H9 (cell line): ENCODE measurements at regions not wholly inside any gene's neighbourhood (a gene's known extent, or its start where the extent isn't known, plus 50 kb on each side); places are given as distances from the start of the nearest gene placed in this dataset.

Source experiments
- DNase-seq: peaks from one replicate; pipeline ENCODE4 v3.0.0-alpha.2; 2017
- H2AFZ ChIP-seq: one replicate; pipeline ENCODE4 v1.6.1; 2013; ENCODE audit warnings: mild to moderate bottlenecking, low read length, control low read depth, moderate library complexity
- H2AK5ac ChIP-seq: 2 replicates; pipeline ENCODE4 v1.6.1; 2013; ENCODE audit warnings: low read length, control low read depth, mixed read lengths; ENCODE audit not compliant: insufficient read length
- H2BK120ac ChIP-seq: one replicate; pipeline ENCODE4 v1.6.1; 2013; ENCODE audit warnings: low read depth, mild to moderate bottlenecking, low read length, control low read depth, inconsistent platforms; ENCODE audit not compliant: poor library complexity, severe bottlenecking
- H2BK12ac ChIP-seq: 2 replicates; pipeline ENCODE4 v1.6.1; 2013; ENCODE audit warnings: low read length, control low read depth, mixed read lengths, low read depth; ENCODE audit not compliant: insufficient read length
- H2BK15ac ChIP-seq: 2 replicates; pipeline ENCODE4 v1.6.1; 2013; ENCODE audit warnings: low read depth, low read length, control low read depth
- H2BK20ac ChIP-seq: one replicate; pipeline ENCODE4 v1.6.1; 2013; ENCODE audit warnings: low read depth, mild to moderate bottlenecking, low read length, control low read depth, inconsistent platforms; ENCODE audit not compliant: poor library complexity, severe bottlenecking
- H2BK5ac ChIP-seq: 2 replicates; pipeline ENCODE4 v1.6.1; 2013; ENCODE audit warnings: low read length, control low read depth, mixed read lengths; ENCODE audit not compliant: insufficient read length
- H3K14ac ChIP-seq: 2 replicates; pipeline ENCODE4 v1.6.1; 2013; ENCODE audit warnings: low read length, control low read depth; ENCODE audit not compliant: insufficient read depth
- H3K18ac ChIP-seq: 2 replicates; pipeline ENCODE4 v1.6.1; 2013; ENCODE audit warnings: low read depth, mild to moderate bottlenecking, mixed read lengths, low read length, control low read depth; ENCODE audit not compliant: insufficient read length
- H3K23ac ChIP-seq: 2 replicates; pipeline ENCODE4 v1.6.1; 2013; ENCODE audit warnings: low read length, control low read depth, mixed read lengths, low read depth; ENCODE audit not compliant: insufficient read length
- H3K23me2 ChIP-seq: 2 replicates; pipeline ENCODE4 v1.6.1; 2013; ENCODE audit warnings: low read depth, mild to moderate bottlenecking, mixed read lengths, low read length, control low read depth; ENCODE audit not compliant: insufficient read length, poor library complexity, severe bottlenecking
- H3K27ac ChIP-seq: 2 replicates; pipeline ENCODE4 v1.5.1; 2013; ENCODE audit warnings: low read length, control low read depth, mixed read lengths, low read depth; ENCODE audit not compliant: insufficient read length
- H3K27me3 ChIP-seq: 2 replicates; pipeline ENCODE4 v1.6.1; 2013; ENCODE audit warnings: low read length, control low read depth, inconsistent platforms; ENCODE audit not compliant: insufficient read depth
- H3K4ac ChIP-seq: 2 replicates; pipeline ENCODE4 v1.6.1; 2013; ENCODE audit warnings: low read depth, mild to moderate bottlenecking, control low read depth, inconsistent platforms, low read length, moderate library complexity
- H3K4me1 ChIP-seq: 2 replicates; pipeline ENCODE4 v1.6.1; 2013; ENCODE audit warnings: low read length, control low read depth, inconsistent platforms; ENCODE audit not compliant: insufficient read depth
- H3K4me2 ChIP-seq: 2 replicates; pipeline ENCODE4 v1.6.1; 2013; ENCODE audit warnings: low read length, control low read depth, mixed read lengths; ENCODE audit not compliant: insufficient read length, insufficient read depth
- H3K56ac ChIP-seq: 2 replicates; pipeline ENCODE4 v1.6.1; 2013; ENCODE audit warnings: low read depth, mild to moderate bottlenecking, mixed read lengths, low read length, control low read depth; ENCODE audit not compliant: insufficient read length
- H3K79me1 ChIP-seq: 2 replicates; pipeline ENCODE4 v1.6.1; 2013; ENCODE audit warnings: low read depth, mild to moderate bottlenecking, moderate library complexity, low read length, control low read depth, inconsistent platforms; ENCODE audit not compliant: insufficient read depth, poor library complexity, severe bottlenecking
- H3K79me2 ChIP-seq: 2 replicates; pipeline ENCODE4 v1.6.1; 2013; ENCODE audit warnings: low read length, control low read depth, inconsistent platforms; ENCODE audit not compliant: insufficient read depth
- H3K9ac ChIP-seq: 2 replicates; pipeline ENCODE4 v1.6.1; 2013; ENCODE audit warnings: low read length, control low read depth, mixed read lengths; ENCODE audit not compliant: insufficient read length; ENCODE audit errors: extremely low read depth
- H3K9me3 ChIP-seq: one replicate; pipeline ENCODE4 v1.6.1; 2013; ENCODE audit warnings: low read depth, low read length, inconsistent platforms; ENCODE audit not compliant: control insufficient read depth
- H3T11ph ChIP-seq: one replicate; pipeline ENCODE4 v1.6.1; 2013; ENCODE audit warnings: mild to moderate bottlenecking, low read length, control low read depth, inconsistent platforms
- H4K20me1 ChIP-seq: one replicate; pipeline ENCODE4 v1.6.1; 2013; ENCODE audit not compliant: control insufficient read depth, insufficient read length, insufficient read depth
- H4K5ac ChIP-seq: 2 replicates; pipeline ENCODE4 v1.6.1; 2013; ENCODE audit warnings: low read depth, mild to moderate bottlenecking, mixed read lengths, low read length, control low read depth; ENCODE audit not compliant: insufficient read length
- H4K8ac ChIP-seq: replicated peaks from 2 replicates; pipeline ENCODE4 v1.6.1; 2013; ENCODE audit warnings: low read length, control low read depth, mixed read lengths, low read depth; ENCODE audit not compliant: insufficient read length
- H4K91ac ChIP-seq: 2 replicates; pipeline ENCODE4 v1.6.1; 2013; ENCODE audit warnings: low read depth, mild to moderate bottlenecking, moderate library complexity, mixed read lengths, low read length, control low read depth; ENCODE audit not compliant: insufficient read length
- H3K27ac Mint-ChIP-seq, 3 experiments: 2 replicates in 2 of 3; 3 replicates in 1 of 3; pipeline ENCODE4 v1.8.0; 2020 to 2021; ENCODE audit warnings: mixed read lengths in 3 of 3, mild to moderate bottlenecking in 1 of 3, moderate library complexity in 1 of 3
- H3K27me3 Mint-ChIP-seq: 2 replicates; pipeline ENCODE4 v1.8.0; 2021; ENCODE audit warnings: low read depth, mild to moderate bottlenecking, moderate library complexity, mixed read lengths
- H3K36me3 Mint-ChIP-seq, 3 experiments: 2 replicates in 2 of 3; 3 replicates in 1 of 3; pipeline ENCODE4 v1.8.0; 2020 to 2021; ENCODE audit warnings: low read depth in 3 of 3, mixed read lengths in 3 of 3; ENCODE audit not compliant: insufficient read depth in 1 of 3
- H3K4me1 Mint-ChIP-seq, 2 experiments: 2 replicates each; pipeline ENCODE4 v1.8.0; 2020; ENCODE audit warnings: mixed read lengths in 2 of 2
- H3K4me3 Mint-ChIP-seq, 2 experiments: 2 replicates in 1 of 2; 3 replicates in 1 of 2; pipeline ENCODE4 v1.8.0; 2020 to 2021; ENCODE audit warnings: mild to moderate bottlenecking in 2 of 2, mixed read lengths in 2 of 2, moderate library complexity in 1 of 2
- H3K9me3 Mint-ChIP-seq, 2 experiments: 2 replicates in 1 of 2; 3 replicates in 1 of 2; pipeline ENCODE4 v1.8.0; 2020; ENCODE audit warnings: mild to moderate bottlenecking in 2 of 2, mixed read lengths in 2 of 2, moderate library complexity in 1 of 2
- TF ChIP-seq, protein P1 (sequence below): fragments of 200-600 bp; sonication (generic); conservative IDR thresholded peaks from 3 replicates; pipeline ENCODE4 v1.8.0; 2021; ENCODE audit warnings: antibody characterized with exemption, mild to moderate bottlenecking

DNA sequence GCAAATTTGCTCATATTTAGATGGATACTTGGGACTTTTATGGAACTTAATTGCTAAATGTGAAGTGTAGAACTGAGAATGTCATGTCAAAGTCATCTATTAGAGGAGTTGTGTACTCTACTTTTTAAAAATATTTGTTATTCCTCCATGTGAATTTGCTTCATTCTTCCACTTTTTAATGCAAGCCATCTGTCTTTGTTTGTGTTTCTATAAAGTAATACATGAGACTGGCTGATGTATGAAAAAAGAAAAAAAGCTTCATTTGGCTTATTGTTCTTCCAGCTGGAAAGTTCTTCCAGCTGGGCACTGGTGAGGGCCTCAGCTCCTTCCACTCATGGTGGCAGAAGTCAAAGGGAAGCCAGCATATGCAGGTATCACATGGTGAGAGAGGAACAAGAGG lies 114.6 kb upstream of the GRID2 start:
- DNase-seq: no peak
- TF ChIP-seq, protein P1, sequence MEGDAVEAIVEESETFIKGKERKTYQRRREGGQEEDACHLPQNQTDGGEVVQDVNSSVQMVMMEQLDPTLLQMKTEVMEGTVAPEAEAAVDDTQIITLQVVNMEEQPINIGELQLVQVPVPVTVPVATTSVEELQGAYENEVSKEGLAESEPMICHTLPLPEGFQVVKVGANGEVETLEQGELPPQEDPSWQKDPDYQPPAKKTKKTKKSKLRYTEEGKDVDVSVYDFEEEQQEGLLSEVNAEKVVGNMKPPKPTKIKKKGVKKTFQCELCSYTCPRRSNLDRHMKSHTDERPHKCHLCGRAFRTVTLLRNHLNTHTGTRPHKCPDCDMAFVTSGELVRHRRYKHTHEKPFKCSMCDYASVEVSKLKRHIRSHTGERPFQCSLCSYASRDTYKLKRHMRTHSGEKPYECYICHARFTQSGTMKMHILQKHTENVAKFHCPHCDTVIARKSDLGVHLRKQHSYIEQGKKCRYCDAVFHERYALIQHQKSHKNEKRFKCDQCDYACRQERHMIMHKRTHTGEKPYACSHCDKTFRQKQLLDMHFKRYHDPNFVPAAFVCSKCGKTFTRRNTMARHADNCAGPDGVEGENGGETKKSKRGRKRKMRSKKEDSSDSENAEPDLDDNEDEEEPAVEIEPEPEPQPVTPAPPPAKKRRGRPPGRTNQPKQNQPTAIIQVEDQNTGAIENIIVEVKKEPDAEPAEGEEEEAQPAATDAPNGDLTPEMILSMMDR: no peak
- Histone ChIP-seq H4K91ac (no peak overlapping the region), H3K27ac (no peak overlapping the region), H2AFZ (no peak overlapping the region), H4K5ac (no peak overlapping the region), H3K14ac (no peak overlapping the region), H4K20me1 (no peaks in the 10 kb centered on the region), H3K4ac (no peak overlapping the region), H3K79me2 (no peaks in the 10 kb centered on the region), H3K79me1 (no peaks in the 10 kb centered on the region), H3K23me2 (no peaks in the 10 kb centered on the region), H2BK5ac (no peak overlapping the region), H3T11ph (no peak overlapping the region), H3K9me3 (no peaks in the 10 kb centered on the region), H2AK5ac (no peak overlapping the region), H3K56ac (no peak overlapping the region), H3K23ac (no peak overlapping the region), H2BK20ac (no peak overlapping the region), H3K9ac (no peak overlapping the region), H3K4me1 (no peaks in the 10 kb centered on the region), H3K18ac (no peak overlapping the region), H3K27me3 (no peaks in the 10 kb centered on the region), H2BK15ac (no peak overlapping the region), H3K4me2 (no peak overlapping the region), H4K8ac (no peak overlapping the region), H2BK120ac (no peak overlapping the region), H2BK12ac (no peak overlapping the region)
- Mint-ChIP-seq H3K27me3 (peaks cover 13% of the 10 kb centered on the region), H3K9me3 (no peaks in the 10 kb centered on the region), H3K27ac (no peak overlapping the region), H3K36me3 (no peaks in the 10 kb centered on the region), H3K4me1 (no peaks in the 10 kb centered on the region), H3K4me3 (no peak overlapping the region)
